ENCODE measurements at regions not wholly inside any gene's neighbourhood (a gene's known extent, or its start where the extent isn't known, plus 50 kb on each side); places are given as distances from the start of the nearest gene placed in this dataset.

- no peak for TF ChIP-seq ZFX (IDR thresholded peaks at IDR 0.05)
- TF ChIP-seq, protein P1, sequence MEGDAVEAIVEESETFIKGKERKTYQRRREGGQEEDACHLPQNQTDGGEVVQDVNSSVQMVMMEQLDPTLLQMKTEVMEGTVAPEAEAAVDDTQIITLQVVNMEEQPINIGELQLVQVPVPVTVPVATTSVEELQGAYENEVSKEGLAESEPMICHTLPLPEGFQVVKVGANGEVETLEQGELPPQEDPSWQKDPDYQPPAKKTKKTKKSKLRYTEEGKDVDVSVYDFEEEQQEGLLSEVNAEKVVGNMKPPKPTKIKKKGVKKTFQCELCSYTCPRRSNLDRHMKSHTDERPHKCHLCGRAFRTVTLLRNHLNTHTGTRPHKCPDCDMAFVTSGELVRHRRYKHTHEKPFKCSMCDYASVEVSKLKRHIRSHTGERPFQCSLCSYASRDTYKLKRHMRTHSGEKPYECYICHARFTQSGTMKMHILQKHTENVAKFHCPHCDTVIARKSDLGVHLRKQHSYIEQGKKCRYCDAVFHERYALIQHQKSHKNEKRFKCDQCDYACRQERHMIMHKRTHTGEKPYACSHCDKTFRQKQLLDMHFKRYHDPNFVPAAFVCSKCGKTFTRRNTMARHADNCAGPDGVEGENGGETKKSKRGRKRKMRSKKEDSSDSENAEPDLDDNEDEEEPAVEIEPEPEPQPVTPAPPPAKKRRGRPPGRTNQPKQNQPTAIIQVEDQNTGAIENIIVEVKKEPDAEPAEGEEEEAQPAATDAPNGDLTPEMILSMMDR (conservative IDR thresholded peaks at IDR 0.05): no peak
- H3K27ac ChIP-seq: no peak overlapping the region
Measured at GRCh38 chr12:91980389-91980821, 165.2 kb downstream of the BTG1 start.

DNA sequence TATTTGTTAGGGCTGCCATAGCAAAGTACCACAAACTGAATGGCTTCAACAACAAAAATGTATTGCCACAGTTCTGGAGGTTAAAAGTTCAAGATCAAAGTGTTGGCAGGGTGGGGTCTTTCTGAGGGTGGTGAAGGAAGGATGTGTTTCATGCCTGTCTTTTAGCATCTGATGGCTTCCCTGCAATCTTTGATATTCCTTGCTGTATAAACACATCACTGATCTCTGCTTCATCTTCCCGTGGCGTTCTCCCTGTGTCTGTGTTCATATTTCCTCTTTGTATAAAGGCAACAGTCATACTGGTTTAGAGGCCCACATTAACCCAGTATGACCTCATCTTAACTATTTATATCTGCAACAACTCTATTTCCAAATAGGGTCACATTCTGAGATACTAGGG, 167.5 kb downstream of the BTG1 start:
- TF ChIP-seq, protein P1 (conservative IDR thresholded peaks at IDR 0.05): no peak
- TF ChIP-seq ZFX (IDR thresholded peaks at IDR 0.05): no peak
- no peak overlapping the region for H3K27ac ChIP-seq

DNA sequence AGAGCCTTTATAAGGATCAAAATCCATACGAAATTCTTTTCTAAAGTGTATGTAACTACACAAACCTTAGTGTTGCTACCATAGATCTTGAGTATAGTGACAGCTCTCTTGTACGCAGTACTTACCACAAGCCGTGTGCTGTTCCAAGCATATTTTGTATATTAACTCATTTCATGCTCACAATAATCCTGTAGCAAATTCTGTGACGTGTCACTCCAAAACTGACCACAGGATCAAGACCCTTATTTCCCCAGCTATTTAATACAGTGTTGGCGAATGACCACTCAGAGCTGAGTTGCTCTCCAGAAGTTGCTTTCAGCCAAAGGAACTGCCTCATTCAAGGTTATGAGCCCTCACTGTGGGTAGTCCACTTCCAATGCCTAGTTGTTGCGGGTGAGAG, 169.8 kb downstream of the BTG1 start:
- TF ChIP-seq, protein P1 (conservative IDR thresholded peaks at IDR 0.05): no peak
- TF ChIP-seq ZFX (IDR thresholded peaks at IDR 0.05): no peak
- no peak overlapping the region for H3K27ac ChIP-seq

DNA sequence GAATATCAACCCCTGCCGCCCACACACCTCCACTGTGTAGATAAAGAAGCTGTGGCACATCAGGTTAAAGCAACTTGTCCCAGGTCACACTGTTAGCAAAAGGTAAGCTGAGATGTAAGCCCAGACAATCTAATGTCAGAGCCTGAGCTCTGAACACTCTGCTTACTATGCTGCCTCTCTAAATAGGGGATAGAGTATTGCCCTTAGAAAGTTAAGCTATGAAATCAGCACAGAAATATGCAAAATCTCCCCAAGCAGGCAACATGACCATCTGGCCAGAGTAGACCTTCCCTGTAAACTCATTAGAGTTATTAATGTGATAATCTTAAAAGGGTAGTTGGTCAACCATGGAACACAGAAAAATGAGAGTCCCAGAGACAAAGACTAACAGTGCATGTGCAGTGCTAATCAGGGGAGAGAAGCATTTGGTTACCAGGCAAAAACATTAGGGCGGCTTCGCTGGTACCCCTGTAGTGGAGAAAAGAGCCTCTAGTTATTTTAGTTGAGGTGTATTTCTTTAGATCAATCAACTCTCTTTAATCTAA, 171.0 kb downstream of the BTG1 start:
- no peak for TF ChIP-seq ZFX (IDR thresholded peaks at IDR 0.05)
- TF ChIP-seq, protein P1 (conservative IDR thresholded peaks at IDR 0.05): no peak
- H3K27ac ChIP-seq: no peak overlapping the region

- H3K27ac ChIP-seq: no peak overlapping the region
- TF ChIP-seq, protein P1 (conservative IDR thresholded peaks at IDR 0.05): no peak
- no peak for TF ChIP-seq ZFX (IDR thresholded peaks at IDR 0.05)
Measured at GRCh38 chr12:91973813-91974212, 171.8 kb downstream of the BTG1 start.

- no peak for TF ChIP-seq ZFX (IDR thresholded peaks at IDR 0.05)
- TF ChIP-seq, protein P1 (conservative IDR thresholded peaks at IDR 0.05): no peak
- no peak overlapping the region for H3K27ac ChIP-seq
Measured at GRCh38 chr12:91972896-91973295, 172.8 kb downstream of the BTG1 start.

DNA sequence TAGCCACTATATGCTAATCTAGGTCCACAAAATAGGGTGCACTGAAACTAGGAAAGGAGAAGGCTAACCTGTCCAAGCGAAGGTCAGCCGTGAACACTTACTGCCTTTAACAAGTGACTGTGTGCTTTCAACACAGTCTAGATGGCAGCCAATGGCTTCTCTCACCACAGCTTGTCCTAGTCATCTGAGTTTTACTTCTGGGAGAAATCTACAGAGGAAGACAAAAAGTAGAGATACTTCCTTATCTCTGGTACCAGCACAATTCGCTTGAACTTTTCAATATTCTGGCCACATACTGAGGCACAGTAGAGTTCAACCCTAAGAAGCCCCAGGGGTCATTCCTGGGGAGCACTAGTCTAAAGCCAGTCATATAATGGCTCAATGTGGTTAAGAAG, 176.9 kb downstream of the BTG1 start:
- TF ChIP-seq, protein P1 (conservative IDR thresholded peaks at IDR 0.05): no peak
- TF ChIP-seq ZFX (IDR thresholded peaks at IDR 0.05): no peak
- H3K27ac ChIP-seq: no peak overlapping the region
